ENCODE measurements at regions not wholly inside any gene's neighbourhood (a gene's known extent, or its start where the extent isn't known, plus 50 kb on each side); places are given as distances from the start of the nearest gene placed in this dataset.

GRCh38 chr15:47394286-47394809 is 323.0 kb upstream of the SEMA6D start:
- H3K9me2 ChIP-seq (replicated peaks; ENCODE audit: control insufficient read depth, low read length) = no peaks in the 10 kb centered on the region; the same call in 1 of the 2 replicates
- H3K4me3 ChIP-seq (ENCODE audit: low read length) = no peak overlapping the region
- no peaks in the 10 kb centered on the region for H3K9me3 ChIP-seq (ENCODE audit: control insufficient read depth, insufficient read depth, low read length)
- no peaks in the 10 kb centered on the region for H3K79me2 ChIP-seq (ENCODE audit: control insufficient read depth, low read length)
- TF ChIP-seq CTCF (IDR thresholded peaks at IDR 0.05; ENCODE audit: low read depth, low read length, poor library complexity, severe bottlenecking) (no peak), EZH2phosphoT487 (IDR thresholded peaks at IDR 0.05; ENCODE audit: borderline replicate concordance, low read length) (no peak)
- no peak overlapping the region for H3K4me2 ChIP-seq (ENCODE audit: low read length)
- H3K27ac ChIP-seq (ENCODE audit: low read depth, low read length) = no peak overlapping the region
- H3K27me3 ChIP-seq (ENCODE audit: control insufficient read depth, low read length) = no peaks in the 10 kb centered on the region; the same call in 1 of the 2 replicates
- no peaks in the 10 kb centered on the region for H3K36me3 ChIP-seq (ENCODE audit: control insufficient read depth, low read length)
- no peaks in the 10 kb centered on the region for H4K20me1 ChIP-seq (ENCODE audit: control insufficient read depth, insufficient read depth, low read depth, low read length)
- no peaks in the 10 kb centered on the region for H3K4me1 ChIP-seq (ENCODE audit: control insufficient read depth, low read length)
- no peaks in the 10 kb centered on the region for H3F3A ChIP-seq (ENCODE audit: control insufficient read depth, insufficient read depth)

GRCh38 chr15:47395076-47395475 is 322.2 kb upstream of the SEMA6D start:
- no peaks in the 10 kb centered on the region for H3K79me2 ChIP-seq (ENCODE audit: control insufficient read depth, low read length)
- no peaks in the 10 kb centered on the region for H3K9me3 ChIP-seq (ENCODE audit: control insufficient read depth, insufficient read depth, low read length)
- no peaks in the 10 kb centered on the region for H3F3A ChIP-seq (ENCODE audit: control insufficient read depth, insufficient read depth)
- no peak overlapping the region for H3K4me3 ChIP-seq (ENCODE audit: low read length)
- H3K36me3 ChIP-seq (ENCODE audit: control insufficient read depth, low read length) = no peaks in the 10 kb centered on the region
- no peak overlapping the region for H3K27ac ChIP-seq (ENCODE audit: low read depth, low read length)
- no peaks in the 10 kb centered on the region for H3K4me1 ChIP-seq (ENCODE audit: control insufficient read depth, low read length)
- no peak overlapping the region for H3K4me2 ChIP-seq (ENCODE audit: low read length)
- H4K20me1 ChIP-seq (ENCODE audit: control insufficient read depth, insufficient read depth, low read depth, low read length) = no peaks in the 10 kb centered on the region
- no peaks in the 10 kb centered on the region; the same call in 1 of the 2 replicates for H3K9me2 ChIP-seq (replicated peaks; ENCODE audit: control insufficient read depth, low read length)
- H3K27me3 ChIP-seq (ENCODE audit: control insufficient read depth, low read length) = no peaks in the 10 kb centered on the region; the same call in 1 of the 2 replicates
- TF ChIP-seq EZH2phosphoT487 (IDR thresholded peaks at IDR 0.05; ENCODE audit: borderline replicate concordance, low read length) = no peak
- TF ChIP-seq CTCF (IDR thresholded peaks at IDR 0.05; ENCODE audit: low read depth, low read length, poor library complexity, severe bottlenecking) = no peak

GRCh38 chr15:47397655-47398054 is 319.6 kb upstream of the SEMA6D start:
- no peaks in the 10 kb centered on the region for H3K79me2 ChIP-seq (ENCODE audit: control insufficient read depth, low read length)
- H3K27me3 ChIP-seq (ENCODE audit: control insufficient read depth, low read length) = no peaks in the 10 kb centered on the region; the same call in 1 of the 2 replicates
- no peaks in the 10 kb centered on the region for H4K20me1 ChIP-seq (ENCODE audit: control insufficient read depth, insufficient read depth, low read depth, low read length)
- no peaks in the 10 kb centered on the region for H3F3A ChIP-seq (ENCODE audit: control insufficient read depth, insufficient read depth)
- no peaks in the 10 kb centered on the region for H3K9me3 ChIP-seq (ENCODE audit: control insufficient read depth, insufficient read depth, low read length)
- H3K4me1 ChIP-seq (ENCODE audit: control insufficient read depth, low read length) = no peaks in the 10 kb centered on the region
- TF ChIP-seq EZH2phosphoT487 (IDR thresholded peaks at IDR 0.05; ENCODE audit: borderline replicate concordance, low read length) (no peak), CTCF (IDR thresholded peaks at IDR 0.05; ENCODE audit: low read depth, low read length, poor library complexity, severe bottlenecking) (no peak)
- H3K4me2 ChIP-seq (ENCODE audit: low read length) = no peak overlapping the region
- H3K9me2 ChIP-seq (replicated peaks; ENCODE audit: control insufficient read depth, low read length) = no peaks in the 10 kb centered on the region; the same call in 1 of the 2 replicates
- no peak overlapping the region for H3K4me3 ChIP-seq (ENCODE audit: low read length)
- H3K27ac ChIP-seq (ENCODE audit: low read depth, low read length) = no peak overlapping the region
- no peaks in the 10 kb centered on the region for H3K36me3 ChIP-seq (ENCODE audit: control insufficient read depth, low read length)
